ENCODE measurements at regions not wholly inside any gene's neighbourhood (a gene's known extent, or its start where the extent isn't known, plus 50 kb on each side); places are given as distances from the start of the nearest gene placed in this dataset.

GRCh38 chr2:139000131-139000785, 220.1 kb upstream of the NXPH2 start:
- no peak for DNase-seq

GRCh38 chr2:138997856-138998517, 217.8 kb upstream of the NXPH2 start:
- DNase-seq, result no peak

- no peak for DNase-seq
These were observed 217.2 kb upstream of the NXPH2 start for GRCh38 chr2:138997346-138997745.

- DNase-seq, result no peak
These were observed 214.3 kb upstream of the NXPH2 start for GRCh38 chr2:138994502-138994901.

GRCh38 chr2:138985881-138986280, 205.7 kb upstream of the NXPH2 start:
- DNase-seq, result no peak

- DNase-seq, result no peak
These were observed 199.1 kb upstream of the NXPH2 start for GRCh38 chr2:138979131-138979785.

GRCh38 chr2:138974651-138975050, 194.5 kb upstream of the NXPH2 start:
- no peak for DNase-seq

GRCh38 chr2:138964418-138964817, 184.2 kb upstream of the NXPH2 start:
- DNase-seq, result no peak

GRCh38 chr2:138962686-138963085, 182.5 kb upstream of the NXPH2 start:
- DNase-seq, result no peak

- no peak for DNase-seq
These were observed 180.0 kb upstream of the NXPH2 start for GRCh38 chr2:138960191-138960590.

- DNase-seq, result no peak
These were observed 178.8 kb upstream of the NXPH2 start for GRCh38 chr2:138959031-138959430.

- no peak for DNase-seq
These were observed 175.9 kb upstream of the NXPH2 start for GRCh38 chr2:138956116-138956515.

GRCh38 chr2:138950486-138950885, 170.3 kb upstream of the NXPH2 start:
- peak; percentile 28 for DNase-seq

- DNase-seq, result no peak
These were observed 169.3 kb upstream of the NXPH2 start for GRCh38 chr2:138949517-138949916.

- no peak for DNase-seq
These were observed 167.9 kb upstream of the NXPH2 start for GRCh38 chr2:138948070-138948539.

GRCh38 chr2:138943470-138943869, 163.3 kb upstream of the NXPH2 start:
- DNase-seq, result no peak

- no peak for DNase-seq
These were observed 162.3 kb upstream of the NXPH2 start for GRCh38 chr2:138942466-138942865.

- no peak for DNase-seq
These were observed 151.4 kb upstream of the NXPH2 start for GRCh38 chr2:138931284-138932256.

- no peak for DNase-seq
These were observed 150.4 kb upstream of the NXPH2 start for GRCh38 chr2:138930571-138930970.

GRCh38 chr2:138928374-138929021, 148.3 kb upstream of the NXPH2 start:
- DNase-seq, result no peak

GRCh38 chr2:138922973-138923563, 142.9 kb upstream of the NXPH2 start:
- DNase-seq, result no peak

Measured in hindlimb muscle (tissue), 1 donor.